ENCODE measurements at regions not wholly inside any gene's neighbourhood (a gene's known extent, or its start where the extent isn't known, plus 50 kb on each side); places are given as distances from the start of the nearest gene placed in this dataset.
"Not testable (repeated sequence)": the region's sequence is repeated elsewhere in the genome, so short reads cannot be mapped to it uniquely, and the experiment has no call there.

DNA sequence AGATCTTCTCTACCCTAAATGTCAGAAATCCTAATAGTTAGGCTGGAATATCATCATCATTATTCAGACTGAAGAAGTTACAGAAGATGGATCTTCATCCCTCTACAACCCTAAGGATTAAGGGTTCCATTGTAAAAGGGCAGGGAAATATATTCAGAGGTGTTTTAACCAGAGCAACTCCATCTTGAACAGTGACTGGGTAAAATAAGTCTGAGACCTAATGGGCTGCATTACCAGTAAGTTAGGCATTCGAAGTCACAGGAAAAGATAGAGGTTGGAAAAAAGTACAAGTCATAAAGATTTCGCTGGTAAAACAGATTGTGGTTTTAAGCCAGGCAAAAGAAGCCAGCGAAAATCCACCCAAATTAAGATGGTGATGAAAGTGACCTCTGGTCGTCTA, 968.7 kb downstream of the CNTNAP5 start:
- ChIA-PET CTCF (no interaction called here), POLR2A (no interaction called here)
- TF ChIP-seq FOXK2 (IDR thresholded peaks at IDR 0.05) (no peak), CTBP1 (IDR thresholded peaks at IDR 0.05; ENCODE audit: borderline replicate concordance) (no peak), ZNF384 (IDR thresholded peaks at IDR 0.05) (no peak), HDGF (IDR thresholded peaks at IDR 0.05; ENCODE audit: borderline replicate concordance) (no peak)
- TF ChIP-seq, protein P1, sequence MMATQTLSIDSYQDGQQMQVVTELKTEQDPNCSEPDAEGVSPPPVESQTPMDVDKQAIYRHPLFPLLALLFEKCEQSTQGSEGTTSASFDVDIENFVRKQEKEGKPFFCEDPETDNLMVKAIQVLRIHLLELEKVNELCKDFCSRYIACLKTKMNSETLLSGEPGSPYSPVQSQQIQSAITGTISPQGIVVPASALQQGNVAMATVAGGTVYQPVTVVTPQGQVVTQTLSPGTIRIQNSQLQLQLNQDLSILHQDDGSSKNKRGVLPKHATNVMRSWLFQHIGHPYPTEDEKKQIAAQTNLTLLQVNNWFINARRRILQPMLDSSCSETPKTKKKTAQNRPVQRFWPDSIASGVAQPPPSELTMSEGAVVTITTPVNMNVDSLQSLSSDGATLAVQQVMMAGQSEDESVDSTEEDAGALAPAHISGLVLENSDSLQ (IDR thresholded peaks at IDR 0.05) = no peak
- DNase-seq (ENCODE audit: extremely low spot score) = no peak

DNA sequence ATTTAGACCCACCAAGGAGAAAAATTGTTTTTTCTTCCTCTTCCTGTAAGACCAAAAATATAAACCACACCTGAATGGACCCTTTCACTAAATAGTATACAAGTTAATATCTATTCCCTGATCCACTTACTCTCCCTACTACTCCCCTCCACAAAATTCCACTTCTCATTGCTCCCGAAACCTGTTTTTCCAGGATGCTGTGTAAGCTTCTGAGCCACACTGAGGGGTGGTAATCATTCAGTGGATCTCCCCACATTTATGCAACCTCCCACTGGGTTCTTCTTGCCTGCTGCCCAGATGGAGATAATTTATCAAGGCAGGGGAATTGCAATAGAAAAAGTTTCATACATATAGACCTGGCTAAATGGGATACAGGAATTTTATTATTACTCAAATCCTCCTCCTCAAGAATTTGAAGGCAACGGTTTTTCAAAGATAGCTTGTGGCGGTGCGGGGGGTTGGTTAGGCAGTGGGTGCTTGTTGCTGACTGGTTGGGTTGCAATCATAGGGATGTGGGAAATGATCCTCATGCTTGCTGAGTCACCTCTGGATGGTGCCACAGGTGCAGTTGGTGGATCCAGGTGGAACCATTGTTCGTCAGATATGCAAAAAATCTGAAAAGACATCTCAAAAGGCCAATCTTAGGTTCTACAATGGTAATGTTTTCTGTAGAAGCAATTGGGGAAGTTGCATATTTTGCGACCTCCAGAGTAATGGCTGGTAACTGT, 970.3 kb downstream of the CNTNAP5 start:
- CTCF ChIA-PET = no interaction called here
- no peak for DNase-seq (ENCODE audit: extremely low spot score)
- POLR2A ChIA-PET = no interaction called here

DNA sequence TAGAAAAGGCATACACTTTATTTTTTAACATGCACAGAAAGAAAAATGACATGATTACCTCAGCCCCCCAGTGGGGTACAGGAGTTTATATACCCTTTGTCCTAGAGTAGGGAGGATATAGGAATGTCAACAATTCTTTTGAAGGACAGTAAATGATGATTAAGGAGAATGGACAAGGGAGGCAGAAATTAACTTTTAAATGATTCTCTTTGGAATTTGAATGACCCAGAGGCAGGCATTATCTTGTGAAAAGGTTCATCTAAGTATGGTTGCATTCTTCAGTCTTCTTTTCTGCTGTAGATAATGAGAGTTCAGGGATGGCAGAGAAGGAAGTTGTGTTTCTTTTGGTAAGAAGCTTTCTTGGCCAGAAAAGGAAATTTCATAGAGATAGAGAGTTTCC, 971.3 kb downstream of the CNTNAP5 start:
- POLR2A ChIA-PET = no interaction called here
- DNase-seq (ENCODE audit: extremely low spot score) = no peak
- CTCF ChIA-PET = no interaction called here
- TF ChIP-seq NFRKB (IDR thresholded peaks at IDR 0.05) (no peak), SUZ12 (IDR thresholded peaks at IDR 0.05) (no peak)

More for the DNA sequence above, 970.3 kb downstream of the CNTNAP5 start:
- TF ChIP-seq FOXM1 (IDR thresholded peaks at IDR 0.05; ENCODE audit: borderline replicate concordance) (no peak), CTBP1 (IDR thresholded peaks at IDR 0.05; ENCODE audit: borderline replicate concordance) (no peak)

DNA sequence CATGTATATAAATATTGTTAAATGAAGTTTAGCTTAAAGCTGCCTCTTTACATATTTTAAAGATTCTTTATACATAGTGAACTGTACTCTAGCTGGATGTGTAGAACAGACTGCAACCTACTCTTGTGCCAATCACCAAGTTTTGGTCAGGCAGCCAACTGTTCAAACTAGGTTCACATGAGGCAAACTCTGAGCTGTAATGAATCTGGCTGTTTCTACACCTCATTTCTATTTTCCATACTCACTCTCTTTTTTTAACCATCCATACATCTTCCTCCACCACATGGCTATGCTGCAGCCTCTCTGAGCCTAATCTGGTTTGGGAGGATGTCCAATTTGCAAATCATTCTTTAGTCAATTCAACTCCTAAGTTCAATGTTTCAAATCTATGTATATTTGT, 974.8 kb downstream of the CNTNAP5 start:
- DNase-seq (ENCODE audit: extremely low spot score) = no peak
- ChIA-PET CTCF (no interaction called here), POLR2A (no interaction called here)
- TF ChIP-seq, protein P1 (IDR thresholded peaks at IDR 0.05) = no peak
- TF ChIP-seq ELF4 (IDR thresholded peaks at IDR 0.05) = no peak
- TF ChIP-seq ZNF384 (IDR thresholded peaks at IDR 0.05) = no peak
- no peak for TF ChIP-seq CTBP1 (IDR thresholded peaks at IDR 0.05; ENCODE audit: borderline replicate concordance)
- TF ChIP-seq FOXM1 (IDR thresholded peaks at IDR 0.05; ENCODE audit: borderline replicate concordance) = no peak
- TF ChIP-seq SUZ12 (IDR thresholded peaks at IDR 0.05) = no peak
- no peak for TF ChIP-seq BHLHE40 (IDR thresholded peaks at IDR 0.05; ENCODE audit: borderline replicate concordance)
- TF ChIP-seq ARNT (IDR thresholded peaks at IDR 0.05) = no peak
- TF ChIP-seq NFRKB (IDR thresholded peaks at IDR 0.05) = no peak
- no peak for TF ChIP-seq L3MBTL2 (conservative IDR thresholded peaks at IDR 0.05)

DNA sequence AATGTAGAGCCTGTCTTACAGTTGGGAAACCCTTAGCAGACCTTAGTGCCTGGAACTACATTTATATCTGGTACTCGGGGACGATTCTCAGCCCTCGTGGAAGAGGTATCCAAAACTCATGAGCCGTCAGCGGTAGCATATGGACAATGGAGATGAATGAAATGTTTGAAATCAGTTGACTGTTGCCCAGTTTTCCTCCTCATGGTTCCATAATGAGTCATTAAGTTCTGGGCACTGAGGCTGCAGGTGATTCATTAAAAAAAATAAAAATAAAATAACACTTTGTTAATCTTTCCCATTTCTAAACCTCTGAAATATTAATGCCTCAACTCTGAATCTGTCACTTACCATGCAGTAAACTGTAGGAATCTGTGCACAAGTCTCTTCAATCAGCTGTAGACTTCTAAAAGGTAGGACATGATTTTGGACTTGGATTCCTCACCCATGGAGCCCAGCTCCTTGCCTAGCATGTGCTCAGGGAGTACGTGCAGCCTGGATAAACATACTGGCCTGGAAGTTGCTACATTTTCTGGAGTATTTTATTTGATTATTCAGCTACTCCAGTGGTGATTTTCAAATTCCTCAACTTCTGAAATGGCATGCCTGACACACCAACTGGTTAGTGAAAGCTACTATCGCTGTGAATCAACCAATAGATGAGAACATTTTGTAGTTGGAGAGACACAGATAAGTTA, 979.2 kb downstream of the CNTNAP5 start:
- POLR2A ChIA-PET = no interaction called here
- CTCF ChIA-PET = no interaction called here

DNA sequence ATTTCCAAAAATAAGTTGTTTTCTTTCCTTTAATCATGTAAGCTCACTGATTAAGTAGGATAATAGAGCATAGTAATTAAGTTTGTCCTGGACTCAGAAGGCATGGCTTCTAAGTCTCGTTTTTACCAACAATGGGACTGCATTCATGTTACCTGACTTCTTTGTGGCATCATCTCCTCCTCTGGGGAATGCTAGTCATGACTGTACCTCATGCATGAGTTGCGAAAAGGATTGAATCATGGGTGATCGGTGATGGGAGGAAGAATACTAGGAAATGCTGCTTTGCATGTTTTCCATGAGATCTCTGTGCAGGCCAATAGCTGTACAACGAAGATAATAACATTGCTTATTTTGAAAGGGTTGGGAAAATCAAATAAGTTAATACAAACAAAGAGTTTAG, 981.6 kb downstream of the CNTNAP5 start:
- CTCF ChIA-PET = no interaction called here
- DNase-seq (ENCODE audit: extremely low spot score) = no peak
- TF ChIP-seq BHLHE40 (IDR thresholded peaks at IDR 0.05; ENCODE audit: borderline replicate concordance) (no peak), NFRKB (IDR thresholded peaks at IDR 0.05) (no peak), TARDBP (IDR thresholded peaks at IDR 0.05) (no peak), HDGF (IDR thresholded peaks at IDR 0.05; ENCODE audit: borderline replicate concordance) (no peak), CTBP1 (IDR thresholded peaks at IDR 0.05; ENCODE audit: borderline replicate concordance) (no peak), FOXM1 (IDR thresholded peaks at IDR 0.05; ENCODE audit: borderline replicate concordance) (no peak), FOXK2 (IDR thresholded peaks at IDR 0.05) (no peak)
- POLR2A ChIA-PET = no interaction called here

More for the DNA sequence above, 979.2 kb downstream of the CNTNAP5 start:
- no peak for DNase-seq (ENCODE audit: extremely low spot score)
- no peak for TF ChIP-seq SUZ12 (IDR thresholded peaks at IDR 0.05)
- no peak for TF ChIP-seq NFRKB (IDR thresholded peaks at IDR 0.05)
- TF ChIP-seq CTBP1 (IDR thresholded peaks at IDR 0.05; ENCODE audit: borderline replicate concordance) = no peak
- TF ChIP-seq FOXK2 (IDR thresholded peaks at IDR 0.05) = no peak
- TF ChIP-seq, protein P1 (IDR thresholded peaks at IDR 0.05) = no peak
- no peak for TF ChIP-seq FOXM1 (IDR thresholded peaks at IDR 0.05; ENCODE audit: borderline replicate concordance)
- TF ChIP-seq TARDBP (IDR thresholded peaks at IDR 0.05) = no peak
- TF ChIP-seq HDGF (IDR thresholded peaks at IDR 0.05; ENCODE audit: borderline replicate concordance) = no peak
- no peak for TF ChIP-seq SP1 (IDR thresholded peaks at IDR 0.05)
- TF ChIP-seq ARNT (IDR thresholded peaks at IDR 0.05) = no peak
- TF ChIP-seq L3MBTL2 (conservative IDR thresholded peaks at IDR 0.05) = no peak
- TF ChIP-seq ZNF384 (IDR thresholded peaks at IDR 0.05) = no peak
- no peak for TF ChIP-seq FOXA1 (IDR thresholded peaks at IDR 0.05)
- TF ChIP-seq LEF1 (IDR thresholded peaks at IDR 0.05; ENCODE audit: borderline replicate concordance) = no peak
- TF ChIP-seq ELF4 (IDR thresholded peaks at IDR 0.05) = no peak
- no peak for TF ChIP-seq BHLHE40 (IDR thresholded peaks at IDR 0.05; ENCODE audit: borderline replicate concordance)

DNA sequence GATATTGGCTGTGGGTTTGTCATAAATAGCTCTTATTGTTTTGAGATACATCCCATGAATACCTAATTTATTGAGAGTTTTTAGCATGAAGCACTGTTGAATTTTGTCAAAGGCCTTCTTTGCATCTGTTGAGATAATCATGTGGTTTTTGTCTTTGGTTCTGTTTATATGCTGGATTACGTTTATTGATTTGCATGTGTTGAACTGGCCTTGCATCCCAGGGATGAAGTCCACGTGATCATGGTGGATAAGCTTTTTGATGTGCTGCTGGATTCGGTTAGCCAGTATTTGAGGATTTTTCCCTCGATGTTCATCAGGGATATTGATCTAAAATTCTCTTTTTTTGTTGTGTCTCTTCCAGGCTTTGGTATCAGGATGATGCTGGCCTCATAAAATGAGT, 1003.6 kb downstream of the CNTNAP5 start:
- DNase-seq (ENCODE audit: extremely low spot score); POLR2A ChIA-PET; CTCF ChIA-PET: not testable (repeated sequence)

All from HEK293T (cell line).